CD4-positive, alpha-beta memory T cell (primary cell): ENCODE measurements at regions not wholly inside any gene's neighbourhood (a gene's known extent, or its start where the extent isn't known, plus 50 kb on each side); places are given as distances from the start of the nearest gene placed in this dataset.

Experiments
- CTCF ChIA-PET: fragments of 350-600 bp; sonication (Branson Sonifier 250); formaldehyde crosslinking; loops from one replicate; lab custom pipeline; 2021; ENCODE audit warnings: inconsistent platforms; ENCODE audit not compliant: partially characterized antibody; lab: Charles Lee
- POLR2A ChIA-PET: fragments of 350-600 bp; sonication (Branson Sonifier 250); formaldehyde crosslinking; loops from one replicate; lab custom pipeline; 2021; ENCODE audit not compliant: partially characterized antibody; lab: Charles Lee
- DNase-seq, 5 donors: peaks; one replicate each; pipeline versions ENCODE4 v3.0.0 to v3.0.0-alpha.2; 2020 to 2022; ENCODE audit warnings: mixed read lengths in 1 of 5
- H3K27ac ChIP-seq: one replicate; pipeline ENCODE4 v1.7.0; 2013; ENCODE audit warnings: low read depth, low read length
- H3K27me3 ChIP-seq: 2 replicates; pipeline ENCODE4 v1.7.0; 2013; ENCODE audit warnings: mild to moderate bottlenecking, low read length, moderate library complexity; ENCODE audit not compliant: insufficient read depth
- H3K36me3 ChIP-seq: 2 replicates; pipeline ENCODE4 v1.7.0; 2013; ENCODE audit warnings: mild to moderate bottlenecking, low read length, moderate library complexity; ENCODE audit not compliant: insufficient read depth
- H3K4me1 ChIP-seq: 2 replicates; pipeline ENCODE4 v1.7.0; 2013; ENCODE audit warnings: mild to moderate bottlenecking, low read length, moderate library complexity; ENCODE audit not compliant: insufficient read depth
- H3K4me3 ChIP-seq, 2 donors: one replicate each; pipeline ENCODE4 v1.7.0; 2013; ENCODE audit warnings: low read length in 2 of 2, mild to moderate bottlenecking in 1 of 2
- H3K9me3 ChIP-seq, 2 donors: one replicate each; pipeline ENCODE4 v1.7.0; 2013; ENCODE audit warnings: low read length in 2 of 2, control low read depth in 1 of 2; ENCODE audit not compliant: control insufficient read depth in 1 of 2
- H3K27ac Mint-ChIP-seq, 7 donors: one replicate each; pipeline ENCODE4 v1.8.0; 2020 to 2021; ENCODE audit warnings: mixed read lengths in 7 of 7, mild to moderate bottlenecking in 6 of 7, inconsistent platforms in 3 of 7, moderate library complexity in 3 of 7
- H3K27me3 Mint-ChIP-seq, 2 donors: one replicate each; pipeline ENCODE4 v1.8.0; 2020 to 2021; ENCODE audit warnings: mixed read lengths in 2 of 2
- H3K36me3 Mint-ChIP-seq, 2 donors: one replicate each; pipeline ENCODE4 v1.8.0; 2020 to 2021; ENCODE audit warnings: mixed read lengths in 2 of 2, inconsistent platforms in 1 of 2, mild to moderate bottlenecking in 1 of 2
- H3K4me1 Mint-ChIP-seq, 4 donors: one replicate each; pipeline ENCODE4 v1.8.0; 2020 to 2021; ENCODE audit warnings: mixed read lengths in 4 of 4, mild to moderate bottlenecking in 1 of 4
- H3K4me3 Mint-ChIP-seq, 8 donors: one replicate each; pipeline ENCODE4 v1.8.0; 2020 to 2021; ENCODE audit warnings: mixed read lengths in 8 of 8, mild to moderate bottlenecking in 7 of 8, moderate library complexity in 6 of 8, inconsistent platforms in 3 of 8
- H3K9me3 Mint-ChIP-seq, 8 donors: one replicate each; pipeline ENCODE4 v1.8.0; 2020 to 2021; ENCODE audit warnings: mixed read lengths in 8 of 8, mild to moderate bottlenecking in 5 of 8, inconsistent platforms in 3 of 8, moderate library complexity in 1 of 8
- intact Hi-C: fragments of 100-400 bp; cut with micrococcal nuclease; formaldehyde crosslinking; loops from one replicate; pipeline ENCODE4 v1.15.1; 2023

DNA sequence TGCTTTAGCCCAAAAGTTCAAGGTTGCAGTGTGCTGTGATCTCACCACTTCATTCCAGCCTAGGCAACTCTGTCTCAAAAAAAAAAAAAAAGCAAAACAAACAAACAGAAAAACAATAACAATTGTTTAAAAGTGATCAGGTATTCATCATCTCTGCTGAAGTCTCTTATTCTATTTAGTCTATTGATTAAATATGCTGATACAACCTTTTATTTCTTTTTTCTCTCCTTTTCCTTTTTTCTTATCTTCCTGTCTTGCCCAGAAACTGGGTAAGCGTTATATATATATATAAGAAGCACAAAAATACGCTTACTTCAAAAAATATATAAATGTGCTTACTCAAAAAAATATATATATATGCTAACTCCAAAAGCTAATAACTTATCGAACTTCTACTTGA is 213.8 kb upstream of the EEA1 start:
- intact Hi-C loops: no loop called here
- peaks cover 0 to 4% (median 0%) of the 10 kb centered on the region in 8 donors for H3K9me3 Mint-ChIP-seq
- Histone ChIP-seq H3K9me3 (no peaks in the 10 kb centered on the region), H3K36me3 (no peaks in the 10 kb centered on the region), H3K4me1 (no peaks in the 10 kb centered on the region), H3K27ac (no peak overlapping the region), H3K4me3 (no peak overlapping the region), H3K27me3 (no peaks in the 10 kb centered on the region)
- no peaks in the 10 kb centered on the region for H3K36me3 Mint-ChIP-seq
- ChIA-PET CTCF (no interaction called here), POLR2A (no interaction called here)
- H3K4me3 Mint-ChIP-seq: no peak overlapping the region
- H3K27ac Mint-ChIP-seq: no peak overlapping the region
- H3K4me1 Mint-ChIP-seq: no peaks in the 10 kb centered on the region
- peaks cover 1% of the 10 kb centered on the region in 2 donors for H3K27me3 Mint-ChIP-seq
- DNase-seq: no peak

DNA sequence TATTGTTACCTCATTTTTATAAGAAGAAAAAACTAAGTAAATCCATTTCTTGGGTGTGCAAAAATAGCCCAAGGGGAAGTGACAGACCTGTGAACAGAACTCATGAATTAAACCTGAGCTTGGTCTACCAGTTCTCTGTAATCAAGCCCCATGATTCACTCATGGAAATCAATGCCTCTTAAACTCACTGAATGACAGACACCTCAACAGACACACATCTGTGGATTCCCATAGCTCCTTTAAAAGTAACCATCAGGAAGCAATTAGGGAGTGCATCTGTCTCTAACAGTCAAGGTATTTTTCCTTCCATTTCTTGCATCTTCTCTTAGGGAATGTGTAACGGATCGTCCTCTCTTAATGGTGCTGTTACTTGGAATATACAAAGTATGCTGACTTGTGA is 215.0 kb upstream of the EEA1 start:
- H3K36me3 ChIP-seq: no peaks in the 10 kb centered on the region
- H3K36me3 Mint-ChIP-seq: no peaks in the 10 kb centered on the region
- H3K4me3 Mint-ChIP-seq: no peak overlapping the region
- no peaks in the 10 kb centered on the region for H3K9me3 ChIP-seq
- peaks cover 0 to 4% (median 0%) of the 10 kb centered on the region in 8 donors for H3K9me3 Mint-ChIP-seq
- H3K27ac ChIP-seq: no peak overlapping the region
- no peaks in the 10 kb centered on the region for H3K4me1 ChIP-seq
- no peak overlapping the region for H3K27ac Mint-ChIP-seq
- H3K27me3 Mint-ChIP-seq: peaks cover 1% of the 10 kb centered on the region in 2 donors
- H3K4me1 Mint-ChIP-seq: no peaks in the 10 kb centered on the region
- CTCF ChIA-PET: interaction anchor here (0.9 kb wide), 1 partner anchor 253 kb away, joined by 3 read pairs; no protein-coding TSS in a partner anchor
- POLR2A ChIA-PET: no interaction called here
- H3K4me3 ChIP-seq: no peak overlapping the region
- no peak for DNase-seq
- H3K27me3 ChIP-seq: no peaks in the 10 kb centered on the region
- intact Hi-C loops: no loop called here

DNA sequence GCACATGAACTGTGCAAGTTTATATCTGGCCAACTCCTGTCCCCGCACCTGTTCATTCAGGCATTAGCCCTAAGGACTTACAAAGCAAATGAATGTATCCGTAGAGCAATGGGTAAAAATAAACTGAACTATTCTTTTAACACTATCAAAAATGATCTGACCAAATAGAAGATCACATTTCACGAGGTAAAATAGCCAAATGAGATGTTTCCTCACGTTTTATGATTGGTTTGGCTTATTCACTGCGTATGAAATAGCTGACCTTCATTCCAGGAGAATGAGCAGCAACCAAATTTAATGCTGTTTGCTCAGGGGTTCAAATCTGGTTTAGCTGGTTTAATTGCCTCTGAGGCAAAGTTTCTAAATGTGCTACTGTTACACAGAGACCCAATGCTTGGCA is 216.0 kb upstream of the EEA1 start:
- DNase-seq: no peak
- Mint-ChIP-seq H3K9me3 (peaks cover 0 to 4% (median 0%) of the 10 kb centered on the region in 8 donors), H3K27me3 (peaks cover 1% of the 10 kb centered on the region in 2 donors), H3K4me1 (no peaks in the 10 kb centered on the region), H3K27ac (no peak overlapping the region), H3K4me3 (no peak overlapping the region), H3K36me3 (no peaks in the 10 kb centered on the region)
- ChIA-PET CTCF (no interaction called here), POLR2A (no interaction called here)
- Histone ChIP-seq H3K27me3 (no peaks in the 10 kb centered on the region), H3K36me3 (no peaks in the 10 kb centered on the region), H3K4me1 (no peaks in the 10 kb centered on the region), H3K9me3 (no peaks in the 10 kb centered on the region), H3K27ac (no peak overlapping the region), H3K4me3 (no peak overlapping the region)
- intact Hi-C loops: no loop called here

DNA sequence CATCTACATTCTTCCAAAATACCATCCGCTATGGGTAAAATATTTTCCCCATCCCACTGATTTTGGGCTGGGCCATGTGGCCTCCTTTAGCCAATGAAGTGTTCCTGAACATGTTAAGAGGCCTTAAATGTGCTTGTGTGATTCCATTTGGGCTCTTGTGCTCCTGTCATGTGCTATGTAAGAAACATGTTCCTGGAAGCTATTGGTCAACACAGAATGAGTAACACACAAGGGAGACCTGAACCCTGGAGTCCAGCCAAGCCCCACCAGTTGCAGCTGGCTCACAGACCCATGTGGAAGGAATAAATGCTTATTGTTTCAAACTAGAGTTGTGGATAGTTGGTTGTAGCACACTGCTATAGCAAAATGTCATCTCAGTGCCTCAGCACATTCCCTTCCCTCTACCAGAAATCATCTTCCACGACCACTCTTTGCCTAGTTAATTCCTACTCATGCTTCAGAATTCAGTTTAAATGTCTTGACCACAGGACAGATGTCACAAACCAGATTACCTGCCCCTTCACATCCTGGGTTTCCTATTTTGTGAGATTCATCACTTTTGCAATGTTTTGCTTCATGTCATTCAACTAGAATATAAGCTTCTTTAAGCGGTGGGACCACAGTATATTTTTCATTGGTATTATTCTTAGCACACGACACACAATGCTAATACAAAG is 217.3 kb upstream of the EEA1 start:
- POLR2A ChIA-PET: no interaction called here

DNA sequence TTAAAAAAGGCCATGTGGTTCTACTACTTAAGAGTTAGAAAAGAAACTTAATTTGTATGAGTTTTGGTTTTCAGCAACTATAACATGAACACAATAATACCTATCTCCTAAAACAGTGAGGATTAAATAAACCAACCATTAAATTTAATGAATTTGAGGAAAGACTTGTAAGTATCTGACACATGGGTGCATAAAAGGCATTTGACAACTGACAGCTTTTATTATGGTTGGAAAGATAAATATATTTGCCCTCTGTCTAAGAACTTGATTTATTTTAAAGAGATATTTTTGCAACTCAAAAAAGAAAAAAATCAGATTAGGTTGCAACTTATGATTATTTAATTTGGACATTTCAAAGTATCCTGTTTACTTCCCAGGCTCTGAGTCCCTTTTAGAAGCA is 217.9 kb upstream of the EEA1 start:
- no peak overlapping the region for H3K4me3 Mint-ChIP-seq
- DNase-seq: no peak
- no peak overlapping the region for H3K27ac ChIP-seq
- no peak overlapping the region for H3K27ac Mint-ChIP-seq
- peaks cover 1% of the 10 kb centered on the region in 2 donors for H3K27me3 Mint-ChIP-seq
- CTCF ChIA-PET: interaction anchor here (1.3 kb wide), 1 partner anchor 10 kb away, joined by 3 read pairs; no protein-coding TSS in a partner anchor
- H3K9me3 ChIP-seq: no peaks in the 10 kb centered on the region
- H3K9me3 Mint-ChIP-seq: peaks cover 0 to 3% (median 0%) of the 10 kb centered on the region in 8 donors
- intact Hi-C loops: no loop called here
- H3K36me3 ChIP-seq: no peaks in the 10 kb centered on the region
- no peaks in the 10 kb centered on the region for H3K27me3 ChIP-seq
- no peaks in the 10 kb centered on the region for H3K36me3 Mint-ChIP-seq
- POLR2A ChIA-PET: no interaction called here
- H3K4me3 ChIP-seq: no peak overlapping the region
- no peaks in the 10 kb centered on the region for H3K4me1 Mint-ChIP-seq
- H3K4me1 ChIP-seq: no peaks in the 10 kb centered on the region

More for the DNA sequence above, 217.3 kb upstream of the EEA1 start:
- Histone ChIP-seq H3K27ac (no peak overlapping the region), H3K27me3 (no peaks in the 10 kb centered on the region), H3K4me3 (no peak overlapping the region), H3K4me1 (no peaks in the 10 kb centered on the region), H3K36me3 (no peaks in the 10 kb centered on the region), H3K9me3 (no peaks in the 10 kb centered on the region)
- peaks cover 1% of the 10 kb centered on the region in 2 donors for H3K27me3 Mint-ChIP-seq
- H3K4me1 Mint-ChIP-seq: no peaks in the 10 kb centered on the region
- intact Hi-C loops: no loop called here
- H3K27ac Mint-ChIP-seq: no peak overlapping the region
- no peaks in the 10 kb centered on the region for H3K36me3 Mint-ChIP-seq
- H3K4me3 Mint-ChIP-seq: no peak overlapping the region
- CTCF ChIA-PET: interaction anchor here (1.3 kb wide), 1 partner anchor 10 kb away, joined by 3 read pairs; no protein-coding TSS in a partner anchor
- peaks cover 0 to 4% (median 0%) of the 10 kb centered on the region in 8 donors for H3K9me3 Mint-ChIP-seq
- no peak for DNase-seq

DNA sequence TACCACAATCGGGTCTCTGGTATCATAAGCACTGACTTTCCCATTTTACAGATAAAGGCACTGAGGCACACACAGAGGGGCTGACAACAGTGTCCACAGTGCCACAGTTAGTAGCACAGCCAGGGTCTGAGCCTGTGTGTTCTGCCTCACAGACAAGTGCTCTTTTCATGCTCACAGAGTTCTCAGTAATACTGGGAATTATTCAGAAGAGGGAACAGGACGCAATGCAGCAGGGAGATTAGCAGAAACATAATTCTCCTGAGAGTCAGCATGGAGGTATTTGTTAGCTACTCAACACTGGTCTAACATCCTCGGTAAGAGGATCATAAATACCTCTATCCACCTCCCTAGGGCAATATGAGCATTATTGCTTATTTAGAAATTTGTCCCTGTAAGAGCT is 219.3 kb upstream of the EEA1 start:
- no peaks in the 10 kb centered on the region for H3K36me3 Mint-ChIP-seq
- Histone ChIP-seq H3K9me3 (no peaks in the 10 kb centered on the region), H3K4me1 (no peaks in the 10 kb centered on the region), H3K36me3 (no peaks in the 10 kb centered on the region), H3K27ac (no peak overlapping the region), H3K4me3 (no peak overlapping the region), H3K27me3 (no peaks in the 10 kb centered on the region)
- H3K4me1 Mint-ChIP-seq: no peaks in the 10 kb centered on the region
- intact Hi-C loops: no loop called here
- H3K27me3 Mint-ChIP-seq: peaks cover 1 to 4% of the 10 kb centered on the region in 2 donors
- no peak overlapping the region for H3K27ac Mint-ChIP-seq
- no peak for DNase-seq
- POLR2A ChIA-PET: no interaction called here
- no peak overlapping the region for H3K4me3 Mint-ChIP-seq
- H3K9me3 Mint-ChIP-seq: no peaks in the 10 kb centered on the region
- CTCF ChIA-PET: interaction anchor here (0.8 kb wide), 1 partner anchor 12 kb away, joined by 3 read pairs; no protein-coding TSS in a partner anchor

DNA sequence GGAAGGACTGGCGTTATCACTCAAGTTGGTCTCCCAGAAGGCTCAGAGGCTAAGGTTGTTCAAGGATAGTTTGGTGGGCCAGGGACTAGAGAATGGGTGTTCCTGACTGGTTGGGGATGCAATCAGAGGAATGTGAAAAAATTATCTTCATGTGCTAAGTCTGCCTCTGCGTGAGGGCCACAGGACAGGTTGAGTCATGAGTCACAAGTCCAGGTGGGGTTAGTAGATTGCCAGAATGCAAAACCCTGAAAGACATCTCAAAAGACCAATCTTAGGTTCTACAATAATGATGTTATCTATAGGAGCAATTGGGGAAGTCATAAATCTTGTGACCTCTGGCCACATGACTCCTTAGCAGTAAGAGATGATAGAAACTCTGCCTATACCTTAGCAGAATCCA is 220.1 kb upstream of the EEA1 start:
- no peak for DNase-seq
- Mint-ChIP-seq H3K4me3 (no peak overlapping the region), H3K4me1 (no peaks in the 10 kb centered on the region), H3K36me3 (no peaks in the 10 kb centered on the region), H3K27ac (no peak overlapping the region), H3K9me3 (peaks cover 0 to 4% (median 0%) of the 10 kb centered on the region in 8 donors), H3K27me3 (peaks cover 1 to 8% of the 10 kb centered on the region in 2 donors)
- H3K27ac ChIP-seq: no peak overlapping the region
- ChIA-PET CTCF (interaction anchor here (0.8 kb wide), 1 partner anchor 13 kb away, joined by 3 read pairs; no protein-coding TSS in a partner anchor), POLR2A (no interaction called here)
- no peaks in the 10 kb centered on the region for H3K36me3 ChIP-seq
- H3K4me3 ChIP-seq: no peak overlapping the region
- no peaks in the 10 kb centered on the region for H3K9me3 ChIP-seq
- intact Hi-C loops: no loop called here
- H3K4me1 ChIP-seq: no peaks in the 10 kb centered on the region
- H3K27me3 ChIP-seq: no peaks in the 10 kb centered on the region
